Tibial nerve (tissue), 4 donors: ENCODE measurements at regions not wholly inside any gene's neighbourhood (a gene's known extent, or its start where the extent isn't known, plus 50 kb on each side); places are given as distances from the start of the nearest gene placed in this dataset.

Experiments used
- CTCF ChIP-seq, 5 experiments: fragments of 200-600 bp in 3 of 5; fragments of 450-650 bp in 2 of 5; sonication (generic) in 3 of 5; IDR thresholded peaks; one replicate each; pipeline ENCODE4 v1.5.1; 2016 to 2019; ENCODE audit warnings: antibody characterized with exemption in 5 of 5, mild to moderate bottlenecking in 3 of 5, moderate library complexity in 2 of 5
- EP300 ChIP-seq, 2 donors: sonication (generic); formaldehyde crosslinking; IDR thresholded peaks; one replicate each; pipeline ENCODE4 v1.6.1; 2017; ENCODE audit warnings: antibody characterized with exemption in 2 of 2, mild to moderate bottlenecking in 1 of 2
- POLR2A ChIP-seq, 2 donors: fragments of 450-650 bp; IDR thresholded peaks; one replicate each; pipeline ENCODE4 v1.6.1; 2017; ENCODE audit warnings: antibody characterized with exemption in 2 of 2, mild to moderate bottlenecking in 2 of 2, moderate library complexity in 2 of 2

- TF ChIP-seq CTCF (IDR thresholded peaks at IDR 0.05) (no peak), EP300 (IDR thresholded peaks at IDR 0.05) (no peak), POLR2A (IDR thresholded peaks at IDR 0.05) (no peak)
Measured at GRCh38 chr12:77601069-77601468, 229.6 kb upstream of the NAV3 start.
